Peyer's patch (tissue), 4 donors: ENCODE measurements at regions not wholly inside any gene's neighbourhood (a gene's known extent, or its start where the extent isn't known, plus 50 kb on each side); places are given as distances from the start of the nearest gene placed in this dataset.

Experiments
- CTCF ChIP-seq, 6 experiments: fragments of 450-650 bp in 4 of 6; fragments of 200-600 bp in 2 of 6; sonication (generic) in 1 of 6; IDR thresholded peaks; one replicate each; pipeline ENCODE4 v1.5.1; 2017 to 2019; ENCODE audit warnings: antibody characterized with exemption in 6 of 6, mild to moderate bottlenecking in 3 of 6, moderate library complexity in 1 of 6
- POLR2A ChIP-seq, 2 donors: fragments of 450-650 bp; IDR thresholded peaks; one replicate each; pipeline ENCODE4 v1.5.1; 2017; ENCODE audit warnings: antibody characterized with exemption in 2 of 2, mild to moderate bottlenecking in 2 of 2, moderate library complexity in 2 of 2

DNA sequence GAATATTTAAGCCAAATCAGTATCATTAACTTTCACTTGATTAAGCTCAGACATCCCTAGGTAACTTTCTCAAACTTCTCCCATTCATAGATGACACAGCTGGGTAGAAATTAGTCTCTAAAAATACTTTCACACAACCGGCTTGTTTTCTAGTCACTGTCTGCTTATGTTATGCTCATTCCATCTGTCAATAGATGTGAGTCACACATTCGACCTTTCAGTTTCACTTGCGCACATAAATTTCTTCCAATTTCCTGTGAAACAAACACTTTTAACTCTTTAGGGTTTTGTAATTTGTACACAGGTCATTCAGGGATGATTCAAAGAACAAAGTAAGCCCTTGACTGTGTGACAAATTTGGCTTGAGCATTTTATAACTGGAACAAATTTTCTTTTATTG is 723.0 kb downstream of the KCNA4 start:
- no peak for TF ChIP-seq POLR2A (IDR thresholded peaks at IDR 0.05)
- TF ChIP-seq CTCF (IDR thresholded peaks at IDR 0.05) = no peak
